GM12878 (cell line): ENCODE measurements at regions not wholly inside any gene's neighbourhood (a gene's known extent, or its start where the extent isn't known, plus 50 kb on each side); places are given as distances from the start of the nearest gene placed in this dataset.

Experiments
- ATAC-seq: fragments of 200-7000 bp; cut with Tn5 transposase; 3 replicates; pipeline ENCODE4 v1.9.1; 2020; ENCODE audit warnings: mild to moderate bottlenecking, moderate library complexity
- BruUV-seq: library from RNA; stranded (reverse); fragments of 400-500 nt; replicated peaks from 2 replicates; lab custom pipeline; 2021; lab: Mats Ljungman, UMichigan
- CTCF ChIA-PET: fragments of 300-600 bp; sonication (Branson Sonifier 250); formaldehyde crosslinking; extraction: SDS; loops from one replicate; lab custom pipeline; 2021; ENCODE audit warnings: inconsistent platforms; lab: Yijun Ruan, JAX
- POLR2A ChIA-PET: fragments of 350-600 bp; formaldehyde crosslinking; extraction: SDS; loops from one replicate; lab custom pipeline; 2021; ENCODE audit warnings: inconsistent platforms; lab: Charles Lee
- RAD21 ChIA-PET: fragments of 300-600 bp; sonication (Branson Sonifier 250); formaldehyde crosslinking; loops from one replicate; lab custom pipeline; 2023; ENCODE audit warnings: antibody characterized with exemption; ENCODE audit not compliant: unreplicated experiment; lab: Charles Lee
- SMC1A ChIA-PET: fragments of 300-600 bp; sonication (Branson Sonifier 250); formaldehyde crosslinking; loops from one replicate; lab custom pipeline; 2023; ENCODE audit not compliant: unreplicated experiment, uncharacterized antibody; lab: Charles Lee
- DNase-seq: peaks from one replicate; pipeline ENCODE4 v3.0.0-alpha.2; 2011; ENCODE audit warnings: low read depth, low spot score
- FAIRE-seq: peaks from 3 replicates; lab custom pipeline; 2011; peaks lifted over from hg19 to GRCh38; lab: Jason Lieb, UNC
- H2AFZ ChIP-seq: 2 replicates; pipeline ENCODE4 v1.6.0; 2011; ENCODE audit warnings: low read depth, low read length, control low read depth; ENCODE audit not compliant: control insufficient read depth
- H3K27ac ChIP-seq: 2 replicates; pipeline ENCODE4 v1.5.1; 2011; ENCODE audit warnings: control low read depth; ENCODE audit not compliant: control insufficient read depth, insufficient read depth
- H3K27me3 ChIP-seq, 2 experiments: replicated peaks in 1 of 2; 2 replicates each; pipeline versions ENCODE4 v1.6.0 to v1.6.1; 2011; ENCODE audit warnings: low read length in 1 of 2; ENCODE audit not compliant: control insufficient read depth in 2 of 2, insufficient read depth in 2 of 2
- H3K36me3 ChIP-seq, 2 experiments: 2 replicates each; pipeline ENCODE4 v1.5.1; 2011; ENCODE audit warnings: low read length in 1 of 2; ENCODE audit not compliant: control insufficient read depth in 2 of 2, insufficient read depth in 2 of 2
- H3K4me1 ChIP-seq: 2 replicates; pipeline ENCODE4 v1.6.1; 2011; ENCODE audit warnings: mild to moderate bottlenecking, low read length, moderate library complexity, mixed read lengths; ENCODE audit not compliant: control insufficient read depth, insufficient read depth
- H3K4me2 ChIP-seq: 2 replicates; pipeline ENCODE4 v1.6.0; 2011; ENCODE audit warnings: control low read depth; ENCODE audit not compliant: control insufficient read depth, insufficient read depth
- H3K4me3 ChIP-seq: fragments of 200-600 bp; sonication (generic); 2 replicates; pipeline ENCODE4 v1.5.1; 2016
- H3K79me2 ChIP-seq: 2 replicates; pipeline ENCODE4 v1.6.0; 2011; ENCODE audit warnings: low read length; ENCODE audit not compliant: control insufficient read depth, insufficient read depth
- H3K9ac ChIP-seq: 2 replicates; pipeline ENCODE4 v1.8.0; 2011; ENCODE audit warnings: low read length, control low read depth, mixed read lengths; ENCODE audit not compliant: control insufficient read depth, insufficient read depth
- H3K9me3 ChIP-seq: replicated peaks from 3 replicates; pipeline ENCODE4 v1.5.1; 2011; ENCODE audit warnings: mild to moderate bottlenecking, low read length; ENCODE audit not compliant: control insufficient read depth, insufficient read depth
- H4K20me1 ChIP-seq: 2 replicates; pipeline ENCODE4 v1.6.0; 2011; ENCODE audit not compliant: control insufficient read depth, insufficient read depth
- BMI1 ChIP-seq: fragments of 450-650 bp; IDR thresholded peaks from 2 replicates; pipeline ENCODE4 v1.6.1; 2016; ENCODE audit warnings: mild to moderate bottlenecking, moderate library complexity, borderline replicate concordance
- CBX3 ChIP-seq: fragments of 200-600 bp; sonication (generic); IDR thresholded peaks from 2 replicates; pipeline ENCODE4 v1.6.1; 2016; ENCODE audit warnings: low read depth, borderline replicate concordance
- CEBPB ChIP-seq, 2 experiments: fragments of 150-350 bp in 1 of 2; IDR thresholded peaks; 2 replicates each; pipeline ENCODE4 v1.6.1; 2012 to 2014; ENCODE audit warnings: low read depth in 2 of 2, low read length in 2 of 2, borderline replicate concordance in 1 of 2, inconsistent platforms in 1 of 2
- CREM ChIP-seq: IDR thresholded peaks from 2 replicates; pipeline ENCODE4 v1.6.1; 2014; ENCODE audit warnings: antibody characterized with exemption, low read depth
- ETV6 ChIP-seq, 2 experiments: fragments of 450-650 bp in 1 of 2; IDR thresholded peaks in 1 of 2; conservative IDR thresholded peaks in 1 of 2; 2 replicates each; pipeline ENCODE4 v1.6.1; 2014; ENCODE audit warnings: antibody characterized with exemption in 1 of 2, borderline replicate concordance in 1 of 2, low read depth in 1 of 2, mild to moderate bottlenecking in 1 of 2, moderate library complexity in 1 of 2
- MAX ChIP-seq: IDR thresholded peaks from 2 replicates; pipeline ENCODE4 v1.6.1; 2012; ENCODE audit warnings: low read depth, low read length, improper control_type of control experiment
- NBN ChIP-seq: fragments of 450-650 bp; IDR thresholded peaks from 2 replicates; pipeline ENCODE4 v1.6.1; 2016
- NFXL1 ChIP-seq: fragments of 450-650 bp; IDR thresholded peaks from 2 replicates; pipeline ENCODE4 v1.6.1; 2017; ENCODE audit warnings: antibody characterized with exemption, mild to moderate bottlenecking, borderline replicate concordance
- SIX5 ChIP-seq: IDR thresholded peaks from 2 replicates; pipeline ENCODE4 v1.6.1; 2011; ENCODE audit warnings: mild to moderate bottlenecking, low read depth, low read length, moderate library complexity; ENCODE audit not compliant: severe bottlenecking
- SMAD5 ChIP-seq: IDR thresholded peaks from 2 replicates; pipeline ENCODE4 v1.6.1; 2016; ENCODE audit warnings: antibody characterized with exemption, low read depth
- SMARCA5 ChIP-seq: fragments of 450-650 bp; IDR thresholded peaks from 2 replicates; pipeline ENCODE4 v1.6.1; 2017; ENCODE audit warnings: mild to moderate bottlenecking
- WGBS: methylation state at CpG from one replicate; pipeline ENCODE4 v1.1.6; 2016; ENCODE audit warnings: low lambda C conversion rate; ENCODE audit not compliant: insufficient replicate concordance, insufficient coverage; ENCODE audit errors: missing lambda C conversion rate; 5-methylcytosine and 5-hydroxymethylcytosine counted together
- in situ Hi-C: fragments of 300-500 bp; cut with MboI; formaldehyde crosslinking; loops from 9 replicates; pipeline ENCODE4 v1.14.3; 2018; ENCODE audit warnings: mixed read lengths
- intact Hi-C: fragments of 100-400 bp; cut with micrococcal nuclease; formaldehyde crosslinking; loops from one replicate; pipeline ENCODE4 v1.14.2; 2022; ENCODE audit not compliant: unreplicated experiment
- TF ChIP-seq, protein P1 (sequence below): fragments of 450-650 bp; IDR thresholded peaks from 2 replicates; pipeline ENCODE4 v1.6.1; 2018; ENCODE audit warnings: borderline replicate concordance, mild to moderate bottlenecking; ENCODE audit not compliant: partially characterized antibody
- TF ChIP-seq, protein P2 (sequence below): fragments of 450-650 bp; IDR thresholded peaks from 2 replicates; pipeline ENCODE4 v1.6.1; 2016; ENCODE audit warnings: mild to moderate bottlenecking, moderate library complexity, borderline replicate concordance

- TF ChIP-seq, protein P1, sequence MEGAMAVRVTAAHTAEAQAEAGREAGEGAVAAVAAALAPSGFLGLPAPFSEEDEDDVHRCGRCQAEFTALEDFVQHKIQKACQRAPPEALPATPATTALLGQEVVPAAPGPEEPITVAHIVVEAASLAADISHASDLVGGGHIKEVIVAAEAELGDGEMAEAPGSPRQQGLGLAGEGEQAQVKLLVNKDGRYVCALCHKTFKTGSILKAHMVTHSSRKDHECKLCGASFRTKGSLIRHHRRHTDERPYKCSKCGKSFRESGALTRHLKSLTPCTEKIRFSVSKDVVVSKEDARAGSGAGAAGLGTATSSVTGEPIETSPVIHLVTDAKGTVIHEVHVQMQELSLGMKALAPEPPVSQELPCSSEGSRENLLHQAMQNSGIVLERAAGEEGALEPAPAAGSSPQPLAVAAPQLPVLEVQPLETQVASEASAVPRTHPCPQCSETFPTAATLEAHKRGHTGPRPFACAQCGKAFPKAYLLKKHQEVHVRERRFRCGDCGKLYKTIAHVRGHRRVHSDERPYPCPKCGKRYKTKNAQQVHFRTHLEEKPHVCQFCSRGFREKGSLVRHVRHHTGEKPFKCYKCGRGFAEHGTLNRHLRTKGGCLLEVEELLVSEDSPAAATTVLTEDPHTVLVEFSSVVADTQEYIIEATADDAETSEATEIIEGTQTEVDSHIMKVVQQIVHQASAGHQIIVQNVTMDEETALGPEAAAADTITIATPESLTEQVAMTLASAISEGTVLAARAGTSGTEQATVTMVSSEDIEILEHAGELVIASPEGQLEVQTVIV: no peak
- TF ChIP-seq NBN: no peak
- TF ChIP-seq, all 136 proteins: peak for 4
Observed at GRCh38 chr2:11944311-11944710, 197.9 kb downstream of the LPIN1 start (continued).

DNA sequence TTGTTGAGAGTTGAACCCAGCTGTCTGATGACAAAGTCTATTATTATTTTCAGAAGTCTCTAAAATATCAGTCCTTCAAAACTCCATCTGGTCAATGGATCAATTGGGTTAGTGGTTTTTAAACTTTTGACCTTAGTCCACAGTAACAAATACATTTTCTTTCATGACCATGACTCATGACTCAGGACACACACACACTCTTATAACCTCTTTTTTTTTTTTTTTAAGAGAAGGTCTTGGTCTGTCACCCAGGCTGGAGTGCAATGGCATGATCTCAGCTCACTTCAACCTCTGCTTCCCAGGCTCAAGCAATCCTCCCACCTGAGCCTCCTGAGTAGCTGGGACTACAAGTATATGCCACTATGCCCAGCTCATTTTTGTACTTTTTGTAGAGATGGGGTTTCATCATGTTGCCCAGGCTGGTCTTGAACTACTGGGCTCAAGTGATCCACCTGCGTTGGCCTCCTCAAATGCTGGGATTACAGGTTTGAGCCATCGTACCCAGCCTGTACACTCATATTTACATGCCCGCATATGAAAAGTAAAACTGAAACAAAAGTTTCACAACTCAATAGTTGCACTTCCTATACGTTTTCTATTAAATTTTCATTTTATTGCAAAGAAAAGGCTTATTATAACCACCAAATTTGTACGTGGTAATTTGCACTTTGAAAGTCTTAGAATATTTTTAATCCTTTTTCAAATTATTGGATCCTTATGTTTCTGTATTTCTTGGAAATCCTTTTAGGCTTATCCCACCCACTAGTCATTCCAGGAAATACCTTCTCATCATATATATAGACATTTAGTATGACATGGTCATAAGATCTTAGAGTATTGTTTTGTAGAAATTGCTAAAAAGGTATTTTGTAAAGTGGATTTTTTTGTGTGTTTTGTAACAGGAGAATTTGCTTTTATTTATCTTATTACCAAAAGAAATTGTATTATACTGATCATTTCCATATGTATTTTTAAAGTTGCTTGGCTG, 199.0 kb downstream of the LPIN1 start:
- no peak overlapping the region; the same call in 1 of the 2 replicates for H2AFZ ChIP-seq
- H3K36me3 ChIP-seq: peaks cover 0 to 4% of the 10 kb centered on the region in 2 experiments; a peak in 2 of 4 replicates
- H3K4me3 ChIP-seq: no peak overlapping the region
- RAD21 ChIA-PET: interaction anchor here (1.1 to 1.6 kb wide), 6 partner anchors 10 to 81 kb away, joined by 3 to 8 read pairs (median 4); no protein-coding TSS in a partner anchor
- no peaks in the 10 kb centered on the region; the same call in none of the 2 replicates for H3K79me2 ChIP-seq
- H4K20me1 ChIP-seq: no peaks in the 10 kb centered on the region; the same call in 1 of the 2 replicates
- WGBS: 0% methylated on average over 5 of the region's 5 CpGs
- DNase-seq: peak; percentile 50
- peaks cover 13% of the 10 kb centered on the region for H3K4me1 ChIP-seq
- SMC1A ChIA-PET: interaction anchor here (0.6 to 2.3 kb wide), 20 partner anchors 9 to 380 kb away, joined by 3 to 10 read pairs (median 3); no protein-coding TSS in a partner anchor
- intact Hi-C loops: loop anchor here (1.0 to 10.0 kb wide), 4 partner anchors 65 to 349 kb away; no protein-coding TSS in a partner anchor
- peak overlapping the region; percentile 57 for H3K4me2 ChIP-seq
- H3K27me3 ChIP-seq: no peaks in the 10 kb centered on the region
- ATAC-seq: peak; percentile 90
- BruUV-seq: no TSS peak
- no peak overlapping the region for H3K9ac ChIP-seq
- peaks cover 7% of the 10 kb centered on the region; the same call in 2 of the 3 replicates for H3K9me3 ChIP-seq
- POLR2A ChIA-PET: interaction anchor here (0.6 to 1.1 kb wide), 5 partner anchors 60 to 187 kb away, joined by 3 to 6 read pairs (median 3); no protein-coding TSS in a partner anchor
- in situ Hi-C loops: no loop called here
- peak; percentile 7 for FAIRE-seq
- CTCF ChIA-PET: interaction anchor here (0.6 to 1.9 kb wide), 4 partner anchors 49 to 73 kb away, joined by 3 to 6 read pairs (median 4); no protein-coding TSS in a partner anchor
- peak overlapping the region; percentile 48; the same call in 1 of the 2 replicates for H3K27ac ChIP-seq
- TF ChIP-seq CEBPB (IDR thresholded peaks at IDR 0.05; ENCODE audit: borderline replicate concordance in 1 of 2, low read depth in 2 of 2, low read length in 2 of 2) (no peak), SMARCA5 (peak; percentile 85), MAX (no peak), NFXL1 (no peak), SMAD5 (no peak), ETV6 (conservative IDR thresholded peaks at IDR 0.05 in 1 of 2, IDR thresholded peaks at IDR 0.05 in 1 of 2; ENCODE audit: borderline replicate concordance in 1 of 2, low read depth in 1 of 2) (peak in 1 of 2 experiments; percentile 10; a peak in 1 of 4 replicates), BMI1 (no peak), CREM (no peak), SIX5 (no peak), CBX3 (no peak)
- TF ChIP-seq, protein P2, sequence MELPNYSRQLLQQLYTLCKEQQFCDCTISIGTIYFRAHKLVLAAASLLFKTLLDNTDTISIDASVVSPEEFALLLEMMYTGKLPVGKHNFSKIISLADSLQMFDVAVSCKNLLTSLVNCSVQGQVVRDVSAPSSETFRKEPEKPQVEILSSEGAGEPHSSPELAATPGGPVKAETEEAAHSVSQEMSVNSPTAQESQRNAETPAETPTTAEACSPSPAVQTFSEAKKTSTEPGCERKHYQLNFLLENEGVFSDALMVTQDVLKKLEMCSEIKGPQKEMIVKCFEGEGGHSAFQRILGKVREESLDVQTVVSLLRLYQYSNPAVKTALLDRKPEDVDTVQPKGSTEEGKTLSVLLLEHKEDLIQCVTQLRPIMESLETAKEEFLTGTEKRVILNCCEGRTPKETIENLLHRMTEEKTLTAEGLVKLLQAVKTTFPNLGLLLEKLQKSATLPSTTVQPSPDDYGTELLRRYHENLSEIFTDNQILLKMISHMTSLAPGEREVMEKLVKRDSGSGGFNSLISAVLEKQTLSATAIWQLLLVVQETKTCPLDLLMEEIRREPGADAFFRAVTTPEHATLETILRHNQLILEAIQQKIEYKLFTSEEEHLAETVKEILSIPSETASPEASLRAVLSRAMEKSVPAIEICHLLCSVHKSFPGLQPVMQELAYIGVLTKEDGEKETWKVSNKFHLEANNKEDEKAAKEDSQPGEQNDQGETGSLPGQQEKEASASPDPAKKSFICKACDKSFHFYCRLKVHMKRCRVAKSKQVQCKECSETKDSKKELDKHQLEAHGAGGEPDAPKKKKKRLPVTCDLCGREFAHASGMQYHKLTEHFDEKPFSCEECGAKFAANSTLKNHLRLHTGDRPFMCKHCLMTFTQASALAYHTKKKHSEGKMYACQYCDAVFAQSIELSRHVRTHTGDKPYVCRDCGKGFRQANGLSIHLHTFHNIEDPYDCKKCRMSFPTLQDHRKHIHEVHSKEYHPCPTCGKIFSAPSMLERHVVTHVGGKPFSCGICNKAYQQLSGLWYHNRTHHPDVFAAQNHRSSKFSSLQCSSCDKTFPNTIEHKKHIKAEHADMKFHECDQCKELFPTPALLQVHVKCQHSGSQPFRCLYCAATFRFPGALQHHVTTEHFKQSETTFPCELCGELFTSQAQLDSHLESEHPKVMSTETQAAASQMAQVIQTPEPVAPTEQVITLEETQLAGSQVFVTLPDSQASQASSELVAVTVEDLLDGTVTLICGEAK: no peak
